ENCODE measurements at regions not wholly inside any gene's neighbourhood (a gene's known extent, or its start where the extent isn't known, plus 50 kb on each side); places are given as distances from the start of the nearest gene placed in this dataset.

- intact Hi-C loops (cut with micrococcal nuclease), result no loop called here
Observed at GRCh38 chr2:60104514-60105505, 448.6 kb downstream of the BCL11A start.

GRCh38 chr2:60100034-60100433, 453.4 kb downstream of the BCL11A start:
- intact Hi-C loops (cut with micrococcal nuclease), result no loop called here

GRCh38 chr2:60098996-60099395, 454.5 kb downstream of the BCL11A start:
- intact Hi-C loops (cut with micrococcal nuclease), result no loop called here

- intact Hi-C loops (cut with micrococcal nuclease), result no loop called here
Observed at GRCh38 chr2:60097298-60097697, 456.2 kb downstream of the BCL11A start.

- intact Hi-C loops (cut with micrococcal nuclease), result no loop called here
Observed at GRCh38 chr2:60096556-60096955, 456.9 kb downstream of the BCL11A start.

- intact Hi-C loops (cut with micrococcal nuclease), result no loop called here
Observed at GRCh38 chr2:60095903-60096302, 457.6 kb downstream of the BCL11A start.

GRCh38 chr2:60095202-60095815, 458.1 kb downstream of the BCL11A start:
- intact Hi-C loops (cut with micrococcal nuclease), result no loop called here

GRCh38 chr2:60094450-60094929, 459.0 kb downstream of the BCL11A start:
- intact Hi-C loops (cut with micrococcal nuclease), result no loop called here

- intact Hi-C loops (cut with micrococcal nuclease), result no loop called here
Observed at GRCh38 chr2:60092781-60093180, 460.7 kb downstream of the BCL11A start.

- intact Hi-C loops (cut with micrococcal nuclease), result no loop called here
Observed at GRCh38 chr2:60091894-60092293, 461.6 kb downstream of the BCL11A start.

- intact Hi-C loops (cut with micrococcal nuclease), result no loop called here
Observed at GRCh38 chr2:60091266-60091665, 462.2 kb downstream of the BCL11A start.

- intact Hi-C loops (cut with micrococcal nuclease), result no loop called here
Observed at GRCh38 chr2:60079562-60079961, 473.9 kb downstream of the BCL11A start.

- intact Hi-C loops (cut with micrococcal nuclease), result no loop called here
Observed at GRCh38 chr2:60075048-60075447, 478.4 kb downstream of the BCL11A start.

- intact Hi-C loops (cut with micrococcal nuclease), result no loop called here
Observed at GRCh38 chr2:60073201-60073600, 480.3 kb downstream of the BCL11A start.

GRCh38 chr2:60072609-60073008, 480.8 kb downstream of the BCL11A start:
- intact Hi-C loops (cut with micrococcal nuclease), result no loop called here

- intact Hi-C loops (cut with micrococcal nuclease), result no loop called here
Observed at GRCh38 chr2:60071490-60071831, 482.0 kb downstream of the BCL11A start.

- intact Hi-C loops (cut with micrococcal nuclease), result no loop called here
Observed at GRCh38 chr2:60070736-60071489, 482.5 kb downstream of the BCL11A start.

GRCh38 chr2:60070196-60070595, 483.3 kb downstream of the BCL11A start:
- intact Hi-C loops (cut with micrococcal nuclease), result no loop called here

- intact Hi-C loops (cut with micrococcal nuclease), result no loop called here
Observed at GRCh38 chr2:60068755-60069154, 484.7 kb downstream of the BCL11A start.

GRCh38 chr2:60067006-60067405, 486.4 kb downstream of the BCL11A start:
- intact Hi-C loops (cut with micrococcal nuclease), result no loop called here

- intact Hi-C loops (cut with micrococcal nuclease), result no loop called here
Observed at GRCh38 chr2:60066096-60066839, 487.2 kb downstream of the BCL11A start.
